G401.6 (cell line): ENCODE measurements at regions not wholly inside any gene's neighbourhood (a gene's known extent, or its start where the extent isn't known, plus 50 kb on each side); places are given as distances from the start of the nearest gene placed in this dataset.

Source experiments
- FAIRE-seq: peaks from 2 replicates; lab custom pipeline; 2012; peaks lifted over from hg19 to GRCh38; lab: Jason Lieb, UNC

DNA sequence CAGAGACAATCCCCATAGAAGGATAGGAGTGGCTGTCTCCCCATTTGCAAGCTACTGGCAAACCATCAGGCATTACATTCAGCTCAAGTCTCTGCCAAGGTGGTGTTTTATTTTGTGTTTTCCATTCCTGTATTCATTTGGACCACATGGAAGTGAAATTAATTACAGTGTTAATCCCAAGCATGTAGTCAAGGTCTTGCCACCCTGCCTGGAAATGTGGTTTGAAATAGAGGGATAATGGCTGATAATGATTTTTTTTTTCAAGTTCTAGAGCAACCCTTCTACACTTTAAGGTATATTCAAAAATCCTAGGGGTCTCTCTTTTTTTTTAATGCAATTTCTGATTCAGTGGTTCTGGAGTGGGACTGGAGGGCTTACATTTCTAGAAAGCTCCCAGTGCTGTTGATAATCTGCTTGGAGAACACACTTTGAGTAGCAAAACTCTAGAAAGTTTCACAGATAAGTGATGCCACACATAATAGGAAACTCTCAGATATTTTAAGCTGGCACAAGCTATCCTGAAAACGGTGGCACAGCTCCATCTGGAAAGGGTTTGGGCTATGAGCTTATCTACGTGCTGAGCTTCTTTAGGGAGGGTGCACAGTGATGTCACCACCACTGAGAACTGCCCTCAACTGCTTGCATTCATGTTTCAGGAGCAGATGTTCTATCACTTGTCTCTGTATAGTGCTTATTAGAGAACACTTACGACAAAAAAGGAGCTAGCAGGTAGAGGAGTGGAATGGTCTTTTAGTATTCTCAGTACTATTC lies 140.1 kb upstream of the IL12A start:
- FAIRE-seq, result no peak

DNA sequence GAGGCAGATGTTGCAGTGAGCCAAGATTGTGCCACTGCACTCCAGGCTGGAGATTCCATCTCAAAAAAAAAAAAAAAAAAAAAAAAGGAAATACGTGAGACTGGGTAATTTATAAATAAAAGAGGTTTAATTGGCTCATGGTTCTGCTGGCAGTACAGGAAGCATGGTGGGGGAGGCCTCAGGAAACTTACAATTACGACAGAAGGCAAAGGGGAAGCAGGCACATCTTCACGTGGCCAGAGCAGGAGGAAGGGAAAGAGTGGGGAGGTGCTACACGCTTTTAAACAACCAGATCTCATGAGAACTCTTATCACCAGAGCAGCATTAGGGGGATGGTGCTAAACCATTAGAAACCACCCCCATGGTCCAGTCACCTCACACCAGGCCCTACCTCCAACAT lies 138.2 kb upstream of the IL12A start:
- no peak for FAIRE-seq

DNA sequence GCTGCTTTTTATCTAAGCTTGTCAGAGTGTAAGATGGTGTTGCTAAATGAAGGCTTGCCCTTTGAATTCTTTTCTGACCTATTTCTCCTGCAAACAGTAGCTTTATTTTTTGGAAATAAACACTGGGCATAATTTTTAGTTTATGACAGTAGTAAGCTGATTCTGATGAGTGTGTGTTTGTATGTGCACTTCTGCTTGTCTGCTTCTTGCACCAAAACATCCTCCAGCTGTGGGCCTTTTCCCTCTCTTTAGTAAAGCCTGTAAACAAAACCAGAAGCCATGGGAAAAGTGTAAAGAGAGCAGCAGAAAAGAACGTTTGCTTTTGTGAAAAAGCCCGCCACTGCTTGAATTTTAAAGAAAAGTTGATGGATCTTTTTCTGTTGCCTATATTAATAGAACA lies 136.4 kb upstream of the IL12A start:
- no peak for FAIRE-seq

DNA sequence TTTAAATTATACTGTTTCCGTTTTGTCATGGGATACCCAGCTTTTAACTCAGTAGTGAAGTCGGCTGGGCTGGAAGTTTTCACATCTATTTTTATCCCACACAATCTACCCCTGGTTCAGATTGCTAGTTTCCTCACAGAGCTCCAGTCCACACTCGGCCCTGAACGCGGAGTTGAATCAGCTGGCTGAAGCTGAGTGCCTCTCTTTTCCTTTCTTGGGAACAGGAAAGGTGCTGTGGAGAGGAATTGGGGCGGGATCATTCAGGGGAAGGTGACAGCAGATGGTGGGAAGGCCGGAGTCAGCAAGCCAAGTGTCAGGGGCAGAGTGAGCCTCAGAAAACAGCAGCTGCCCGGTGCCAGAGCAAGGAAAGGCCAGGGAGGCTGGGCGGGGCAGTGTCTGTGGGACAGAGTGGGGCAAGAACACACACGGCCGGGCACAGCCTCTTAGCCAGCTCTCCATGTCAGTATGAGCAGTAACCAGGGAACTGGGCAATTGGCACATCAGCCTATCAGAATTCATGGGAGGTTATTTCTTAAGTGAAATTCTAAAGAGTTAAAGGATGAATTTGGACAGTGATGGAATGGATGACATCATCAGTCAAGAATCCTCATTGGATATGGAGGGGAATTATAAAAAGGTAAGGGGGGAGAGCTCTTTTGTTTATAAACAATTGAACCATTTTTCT lies 135.7 kb upstream of the IL12A start:
- FAIRE-seq, result peak; percentile 72

DNA sequence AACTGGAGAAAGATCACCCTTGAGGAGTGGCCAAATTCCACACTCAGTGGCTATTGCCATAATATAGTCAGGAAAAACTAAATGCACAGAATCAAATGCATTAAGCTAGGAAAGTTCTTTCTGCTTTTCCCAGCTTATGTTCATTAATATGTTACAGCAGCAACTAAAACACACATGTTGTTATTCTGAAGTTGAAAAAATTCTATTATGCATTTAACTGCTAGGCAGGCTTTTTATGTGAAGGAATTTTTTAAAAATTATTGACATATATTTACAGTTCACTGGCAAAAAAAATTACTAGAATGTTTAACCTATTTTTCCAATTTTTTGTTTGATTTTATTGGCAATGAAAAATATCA lies 135.2 kb upstream of the IL12A start:
- FAIRE-seq, result no peak

DNA sequence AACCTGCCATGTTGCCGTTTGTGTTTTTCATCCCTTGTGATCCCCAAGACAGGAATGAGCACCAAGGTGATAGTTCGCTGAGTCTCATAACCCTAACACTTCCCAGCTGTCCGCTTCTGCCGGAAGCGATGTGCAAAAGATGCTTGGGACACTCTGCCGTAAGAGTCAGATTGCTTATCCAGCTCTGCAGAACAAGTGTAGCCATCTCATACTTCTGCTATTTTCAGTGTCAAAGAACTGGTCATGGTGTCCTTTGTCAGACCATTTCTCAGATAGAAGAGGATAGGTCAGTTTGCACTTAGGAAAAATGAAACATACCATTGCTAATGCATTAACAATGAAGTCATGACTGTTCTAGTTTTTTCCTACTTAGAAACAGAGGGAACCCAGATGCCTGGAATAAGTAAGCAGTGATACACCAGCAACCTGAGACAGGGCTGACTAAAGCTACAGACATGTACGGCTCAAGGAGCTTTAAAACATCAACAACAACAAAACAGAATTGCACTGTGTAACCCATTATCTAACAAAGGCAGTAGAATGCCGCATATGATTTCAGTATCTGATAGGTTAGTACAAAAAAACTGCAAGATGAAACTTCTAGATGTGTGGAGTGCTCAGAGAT lies 134.0 kb upstream of the IL12A start:
- peak; percentile 97 for FAIRE-seq

DNA sequence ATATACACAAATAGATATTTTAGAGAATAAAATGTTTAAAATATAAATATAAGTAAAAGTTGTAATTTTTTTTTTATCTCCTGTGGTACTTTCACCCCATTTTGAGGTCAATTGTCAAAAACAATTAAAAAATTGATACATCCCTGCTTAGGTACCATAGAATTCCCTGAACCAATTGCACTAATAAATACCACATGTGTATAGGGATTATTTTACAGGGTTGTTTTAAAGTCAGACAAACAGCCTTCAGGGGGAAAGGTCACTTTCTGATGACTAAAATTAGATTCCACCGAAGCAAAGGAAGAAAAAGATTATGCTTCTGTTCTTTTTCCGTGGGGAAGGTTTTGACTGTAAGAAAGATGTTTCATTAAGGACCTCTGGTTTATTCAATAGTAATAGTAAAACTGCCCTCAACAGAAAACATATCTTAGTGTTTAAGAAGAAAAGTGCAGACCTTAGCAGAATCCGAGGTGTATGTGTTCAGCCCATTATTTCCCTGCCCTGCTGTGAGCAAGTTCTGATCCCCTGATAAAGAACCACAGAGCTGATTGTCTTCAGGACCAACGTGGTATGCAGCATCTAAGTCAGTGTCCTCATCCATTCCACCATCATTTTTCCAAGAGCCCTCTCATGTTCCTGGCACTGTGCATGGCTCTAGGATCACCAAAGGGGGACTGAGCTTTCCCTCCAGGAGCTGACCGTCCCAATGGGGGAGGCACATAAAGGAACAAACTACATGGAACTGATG lies 132.9 kb upstream of the IL12A start:
- FAIRE-seq, result peak; percentile 8

DNA sequence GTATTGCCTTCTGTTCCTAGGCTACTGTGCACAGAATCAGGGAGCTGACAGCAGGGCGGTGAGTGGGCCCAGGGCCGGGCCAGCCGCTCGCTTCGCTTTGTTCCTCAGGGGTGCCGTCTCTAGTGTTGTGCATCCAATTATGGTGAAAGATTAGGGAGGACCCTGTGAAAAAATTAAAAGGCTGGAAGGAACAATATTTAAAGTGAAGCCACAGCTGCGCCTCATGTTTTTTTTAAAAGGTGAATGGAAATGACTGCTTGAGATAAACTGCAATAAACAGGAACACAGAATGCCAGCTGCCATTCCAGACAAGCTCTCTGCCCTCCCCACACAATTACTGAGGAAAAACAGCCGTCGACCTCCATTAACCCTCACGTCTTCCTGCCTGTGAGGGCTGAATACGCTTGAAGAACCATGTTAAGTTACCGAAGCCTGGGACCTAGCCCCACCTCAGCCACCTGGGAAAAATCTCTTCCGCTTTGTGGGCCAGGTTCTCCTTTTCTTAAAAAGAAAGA lies 132.0 kb upstream of the IL12A start:
- no peak for FAIRE-seq

DNA sequence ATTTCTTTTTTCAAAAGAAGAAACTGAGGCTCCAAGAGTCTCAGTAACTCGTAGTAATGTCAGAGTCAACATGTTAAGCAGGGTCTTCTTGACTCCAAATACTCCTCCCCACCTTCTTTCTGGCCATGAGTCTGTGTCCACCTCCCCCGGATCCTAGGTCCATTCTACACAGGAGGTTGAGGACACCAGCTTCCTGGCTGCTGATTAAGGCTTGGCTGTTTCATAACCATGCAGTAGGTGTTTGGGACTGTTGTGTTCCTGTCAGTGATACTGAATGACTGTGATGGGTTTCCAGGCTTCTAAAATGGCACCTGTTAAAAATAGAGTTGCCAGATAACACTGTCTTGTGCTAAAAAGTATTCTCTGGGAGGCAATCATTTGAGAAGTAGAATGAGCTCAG lies 130.8 kb upstream of the IL12A start:
- no peak for FAIRE-seq

DNA sequence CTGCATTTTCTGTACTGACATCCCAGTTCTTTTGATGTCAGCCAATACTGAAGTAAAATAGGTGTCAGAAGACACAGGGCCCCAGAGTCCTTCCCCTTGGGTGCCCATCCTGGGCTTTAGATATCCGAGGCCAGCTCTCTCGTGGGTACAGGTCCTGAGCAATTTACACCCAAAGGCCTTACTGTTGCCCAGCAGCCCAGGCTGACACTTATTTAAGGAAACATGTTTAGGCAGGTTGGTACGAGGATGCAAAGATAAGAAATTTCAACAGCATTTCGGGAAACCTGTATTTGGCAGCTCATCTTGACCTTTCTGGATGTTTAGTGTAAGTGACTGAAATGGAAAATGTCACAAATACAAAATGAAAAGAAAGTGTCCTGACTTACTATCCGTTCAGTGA lies 130.0 kb upstream of the IL12A start:
- no peak for FAIRE-seq

DNA sequence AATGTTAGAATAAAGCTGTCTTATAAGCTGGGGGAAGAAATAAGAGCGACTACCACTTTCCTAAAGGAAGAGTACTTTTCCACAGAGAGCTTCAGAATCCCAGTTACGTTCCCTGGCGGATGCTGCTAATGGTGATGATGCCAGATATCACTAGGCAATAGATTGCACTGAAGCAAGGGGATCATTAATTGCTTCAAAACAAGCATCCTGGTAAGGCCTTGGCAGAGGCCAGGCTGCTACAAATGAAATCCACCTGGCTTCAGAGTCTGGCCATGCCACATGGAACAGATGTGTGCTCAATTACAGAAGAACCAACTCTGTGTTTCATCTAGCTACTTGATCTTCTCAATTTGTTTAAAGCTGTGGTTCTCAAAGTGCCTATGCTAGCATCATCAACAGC lies 129.2 kb upstream of the IL12A start:
- FAIRE-seq, result no peak

DNA sequence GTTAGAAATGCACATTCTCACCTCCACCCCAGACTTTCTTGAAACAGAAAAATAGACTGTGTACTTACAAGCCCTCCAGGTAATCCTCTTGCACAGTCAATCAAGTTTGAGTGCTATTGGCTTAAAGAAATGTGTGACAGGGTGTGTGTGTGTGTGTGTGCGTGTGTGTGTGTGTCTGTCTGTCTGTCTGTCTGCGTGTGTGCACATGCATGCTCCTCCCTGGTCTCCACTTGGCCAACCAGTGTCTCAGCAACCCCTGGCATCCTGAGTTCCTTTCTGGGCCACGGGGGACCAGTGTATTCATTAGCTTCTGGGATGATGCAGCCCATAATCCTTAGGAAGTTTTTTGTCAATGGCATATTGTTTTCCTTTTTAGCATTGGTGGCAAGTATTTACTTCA lies 128.8 kb upstream of the IL12A start:
- FAIRE-seq, result no peak

DNA sequence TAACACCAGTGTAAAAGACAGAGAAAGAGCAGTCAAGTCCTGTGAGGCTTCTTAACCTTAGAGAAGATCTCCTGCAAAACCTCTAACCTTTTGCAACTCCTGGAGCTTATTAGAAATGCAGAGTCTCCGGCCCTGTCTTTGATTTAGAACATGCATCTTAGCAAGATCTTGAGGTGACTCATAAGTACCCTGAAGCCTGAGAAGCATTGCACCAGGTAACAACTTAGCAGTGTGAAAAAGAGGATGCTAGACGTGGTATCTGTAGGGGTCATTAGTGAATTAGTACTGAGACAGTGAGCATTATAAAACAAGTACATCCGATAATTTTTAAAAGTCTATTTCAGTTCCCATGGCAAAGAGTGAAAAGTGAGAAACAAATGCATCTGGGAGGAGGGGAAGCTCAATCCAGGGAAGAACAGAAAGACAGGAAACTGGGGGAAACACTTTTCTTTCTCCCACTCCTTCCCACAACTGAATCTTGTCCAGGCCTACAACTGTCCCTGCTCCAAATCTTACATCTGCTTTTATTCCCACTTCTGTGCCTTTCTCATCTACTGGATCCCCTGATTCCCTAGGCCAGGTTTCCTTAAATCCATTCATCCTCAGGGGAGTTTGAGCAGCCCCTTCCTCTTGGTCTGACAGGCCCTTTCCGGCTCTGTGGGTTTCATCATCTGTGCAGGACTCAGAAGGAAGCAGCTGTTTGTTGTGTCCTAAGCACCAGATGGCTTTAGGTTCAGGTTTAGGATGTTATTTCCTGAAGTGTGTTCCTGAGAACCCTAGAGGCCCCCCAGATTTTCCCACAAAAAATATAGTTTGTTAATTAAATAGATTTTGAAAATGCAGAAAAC lies 128.1 kb upstream of the IL12A start:
- FAIRE-seq, result no peak

DNA sequence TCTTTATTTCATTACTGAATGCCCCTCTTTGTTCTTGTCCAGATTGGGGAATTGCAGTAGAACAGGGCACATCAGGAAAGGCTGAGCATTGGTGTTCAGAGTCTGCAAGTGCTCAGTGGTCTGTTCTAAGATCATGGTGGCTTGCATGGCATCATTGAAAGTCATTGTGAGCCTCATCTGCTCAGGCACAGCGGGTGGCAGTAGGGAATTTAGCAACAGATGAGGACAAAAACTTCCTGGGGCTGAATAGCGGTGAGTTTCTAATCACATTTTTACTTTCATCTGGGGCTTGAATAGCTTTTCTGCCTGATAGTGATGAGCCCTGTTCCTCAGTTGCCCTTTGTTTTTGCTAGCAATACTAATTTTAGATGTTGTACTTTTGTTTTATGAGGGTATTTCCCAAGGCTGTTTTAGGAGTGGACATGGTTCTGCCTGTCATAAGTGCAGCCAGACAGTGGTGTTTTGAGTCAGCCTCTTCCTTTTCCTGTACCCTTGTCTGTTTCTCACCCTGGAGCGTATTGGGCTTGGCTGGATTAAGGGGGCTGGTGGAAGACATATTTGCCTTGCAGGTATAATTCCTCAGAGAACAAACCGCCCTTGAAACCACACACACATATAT lies 127.2 kb upstream of the IL12A start:
- FAIRE-seq, result no peak

DNA sequence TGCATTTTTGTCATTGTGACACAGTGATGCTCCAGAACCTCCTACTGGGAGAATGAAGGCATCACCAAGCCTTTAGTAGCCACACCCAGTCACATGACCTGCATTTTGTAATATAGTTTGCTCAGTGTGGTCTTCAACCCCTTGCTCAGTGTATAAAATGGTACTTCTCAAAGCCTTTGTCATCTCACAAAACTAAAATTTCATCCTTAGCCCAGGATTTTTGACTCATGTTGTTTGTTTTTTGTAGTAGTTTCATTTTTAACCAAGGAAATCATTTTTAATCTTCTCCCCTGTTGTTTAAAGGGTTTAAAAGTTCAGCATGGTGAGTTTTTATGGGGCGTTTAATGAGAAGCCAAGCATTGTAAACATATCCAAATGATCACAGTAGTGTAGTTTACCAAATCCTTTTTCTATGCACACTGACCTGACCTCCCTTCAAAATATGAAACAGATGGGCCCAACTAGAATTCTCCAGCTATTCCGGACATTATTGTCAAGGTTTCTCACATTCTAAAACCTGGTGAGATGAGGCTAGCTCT lies 123.5 kb upstream of the IL12A start:
- no peak for FAIRE-seq

DNA sequence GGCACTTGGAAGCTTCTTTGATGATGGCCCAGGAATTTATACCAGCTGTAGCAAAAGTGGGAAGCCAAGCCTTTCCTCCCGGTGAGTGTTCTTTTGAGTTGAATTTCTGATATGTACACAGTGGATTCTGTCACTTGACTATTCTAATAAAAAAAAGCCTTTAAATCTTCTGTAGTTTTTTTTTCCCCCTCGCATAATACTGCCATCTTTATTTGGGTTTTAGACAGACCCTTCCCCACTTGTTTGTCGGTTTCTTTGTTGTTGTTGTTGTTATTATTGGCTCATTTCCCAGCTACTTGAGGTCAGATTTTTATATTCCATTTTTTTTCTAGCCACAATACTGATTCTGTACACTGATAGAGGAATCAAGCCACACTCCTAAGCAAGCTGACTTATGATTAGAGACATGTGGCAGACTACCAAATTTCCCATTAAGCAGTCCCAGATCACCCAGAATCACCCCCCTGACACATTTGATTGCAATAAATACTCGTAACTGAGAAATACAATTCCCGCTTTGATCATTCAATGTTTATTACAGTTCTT lies 122.4 kb upstream of the IL12A start:
- no peak for FAIRE-seq

DNA sequence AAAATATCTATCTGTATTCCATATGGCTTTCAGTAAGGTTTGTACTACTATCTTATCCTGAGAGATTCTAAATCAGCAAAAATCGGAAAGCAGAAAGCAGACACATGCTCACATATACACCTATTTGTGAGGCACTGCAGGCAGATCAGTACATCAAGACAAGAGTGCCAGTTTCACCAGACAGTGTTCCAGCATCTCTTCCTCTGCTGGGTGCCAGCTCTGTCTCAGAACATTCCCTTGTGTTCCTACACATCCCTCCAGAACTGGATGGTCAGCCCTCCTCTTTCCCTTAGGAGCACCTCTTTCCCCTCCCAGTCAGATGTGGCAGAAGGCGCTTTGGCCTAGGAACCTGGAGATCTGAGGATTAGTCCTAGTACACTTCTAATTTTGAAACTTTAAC lies 121.3 kb upstream of the IL12A start:
- no peak for FAIRE-seq

DNA sequence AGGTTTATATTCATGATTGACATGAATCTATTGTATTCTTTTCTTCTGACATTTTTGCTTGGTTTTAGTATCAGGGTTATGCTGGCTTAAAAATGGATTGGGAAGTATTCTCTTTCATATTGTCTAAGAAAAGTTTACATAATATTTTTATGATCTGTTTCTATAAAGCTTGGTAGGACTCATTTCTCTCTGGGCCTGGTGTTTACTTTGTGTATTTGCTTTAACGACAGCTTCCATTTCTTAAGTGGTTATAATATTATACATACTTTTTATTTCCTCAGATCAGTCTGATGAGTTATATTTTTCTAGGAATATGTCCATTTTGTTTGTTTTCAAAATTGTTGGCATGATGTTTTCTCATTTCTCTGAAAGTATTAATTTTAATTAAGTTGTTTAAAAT lies 117.9 kb upstream of the IL12A start:
- FAIRE-seq, result no peak

DNA sequence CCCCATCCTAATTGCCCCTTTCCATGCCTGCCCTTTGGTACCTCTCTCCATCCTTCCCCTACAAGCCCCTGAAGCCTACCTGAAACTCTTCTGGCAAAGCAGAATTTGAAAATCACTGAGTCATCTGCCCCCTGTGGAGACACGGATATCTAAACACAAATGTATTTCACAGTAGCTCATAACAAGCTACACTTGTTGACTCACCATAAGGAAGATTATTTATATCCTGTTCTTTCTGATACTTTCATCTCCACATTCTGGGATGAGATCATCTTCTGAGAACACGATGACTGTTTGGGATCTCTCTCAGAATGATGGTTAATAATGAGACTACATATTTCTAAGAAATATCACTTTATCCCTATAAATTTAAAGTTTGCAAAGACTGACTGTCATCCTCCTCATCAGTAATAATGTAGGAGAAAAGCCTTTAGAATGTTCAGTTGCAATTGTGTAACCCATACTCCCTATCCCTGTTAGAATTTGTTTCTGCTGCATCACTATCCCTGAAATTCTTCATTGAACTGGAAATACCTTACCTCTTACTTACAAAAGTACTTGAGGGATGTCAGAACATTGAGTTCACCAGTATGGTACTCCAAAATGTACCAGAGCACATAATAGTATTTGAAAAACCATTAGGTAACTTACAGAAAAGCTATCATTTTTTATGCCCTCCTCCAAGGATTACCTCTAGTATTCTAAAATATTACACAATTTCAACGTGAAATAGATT lies 116.1 kb upstream of the IL12A start:
- peak; percentile 52 for FAIRE-seq

DNA sequence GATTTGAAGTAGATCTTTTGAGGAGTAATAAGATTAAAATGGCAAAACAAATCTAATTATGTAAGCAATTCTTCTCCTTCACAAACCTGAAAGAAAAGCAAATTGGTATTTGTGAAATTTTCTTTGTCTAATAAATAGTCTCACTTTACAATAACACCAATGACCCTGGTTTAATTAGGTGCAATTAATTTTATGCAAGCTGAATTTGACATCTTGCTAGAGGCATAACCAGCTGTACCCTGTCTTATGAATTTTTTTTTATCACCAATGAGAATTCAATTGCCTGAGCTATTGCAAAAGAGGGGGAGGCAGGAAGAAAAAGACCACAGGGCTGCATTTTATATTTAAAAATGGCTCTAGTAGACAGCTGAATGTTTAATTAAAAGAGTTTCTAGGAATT lies 113.5 kb upstream of the IL12A start:
- FAIRE-seq, result no peak
